Gastrocnemius medialis (tissue), 4 donors: ENCODE measurements at regions not wholly inside any gene's neighbourhood (a gene's known extent, or its start where the extent isn't known, plus 50 kb on each side); places are given as distances from the start of the nearest gene placed in this dataset.

Source experiments
- CTCF ChIP-seq, 5 experiments: fragments of 450-650 bp in 3 of 5; fragments of 200-600 bp in 2 of 5; sonication (generic) in 2 of 5; IDR thresholded peaks in 4 of 5; conservative IDR thresholded peaks in 1 of 5; 1 replicate in 4 of 5; 2 replicates in 1 of 5; pipeline ENCODE4 v1.5.1; 2016 to 2019; ENCODE audit warnings: antibody characterized with exemption in 5 of 5, mild to moderate bottlenecking in 3 of 5, moderate library complexity in 3 of 5
- POLR2A ChIP-seq, 2 donors: fragments of 450-650 bp; IDR thresholded peaks; one replicate each; pipeline ENCODE4 v1.6.1; 2017; ENCODE audit warnings: antibody characterized with exemption in 2 of 2, mild to moderate bottlenecking in 2 of 2, moderate library complexity in 2 of 2

GRCh38 chr3:135458541-135459322, 506.8 kb upstream of the PPP2R3A start:
- no peak for TF ChIP-seq CTCF (IDR thresholded peaks at IDR 0.05 in 4 of 5, conservative IDR thresholded peaks at IDR 0.05 in 1 of 5)
- TF ChIP-seq POLR2A (IDR thresholded peaks at IDR 0.05), result no peak
